ENCODE measurements at regions not wholly inside any gene's neighbourhood (a gene's known extent, or its start where the extent isn't known, plus 50 kb on each side); places are given as distances from the start of the nearest gene placed in this dataset.
A peak's percentile ranks its signal among the peaks of the same experiment; 100 is the strongest.
"Not testable (repeated sequence)": the region's sequence is repeated elsewhere in the genome, so short reads cannot be mapped to it uniquely, and the experiment has no call there.

DNA sequence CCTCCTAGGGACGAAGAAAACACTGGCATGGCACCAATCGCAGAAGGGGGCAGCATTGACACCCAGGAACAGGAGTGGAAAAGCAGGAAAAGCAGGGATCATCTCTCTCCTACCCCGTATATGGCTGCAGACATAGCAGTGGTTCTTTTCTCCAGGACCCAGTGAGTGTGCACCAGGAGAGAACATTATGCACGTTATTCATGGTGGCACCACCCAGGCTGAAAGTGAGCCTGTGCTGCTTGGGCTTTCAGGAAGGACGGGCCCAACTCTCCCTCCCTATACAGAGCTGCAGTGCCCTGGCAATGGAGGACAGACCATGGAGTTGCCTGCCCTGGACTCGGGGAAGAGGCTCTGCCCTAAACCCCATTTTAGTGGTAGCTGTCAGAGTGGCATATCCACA, 69.0 kb upstream of the FCGR1A start:
- CTCF ChIA-PET; H3F3A ChIP-seq (ENCODE audit: low read length, unreplicated experiment); POLR2A ChIA-PET (ENCODE audit: unreplicated experiment); H3K4me2 ChIP-seq (ENCODE audit: low read length); H3K4me1 ChIP-seq (ENCODE audit: insufficient read depth, low read length); H3K36me3 ChIP-seq (ENCODE audit: low read depth, low read length); BruUV-seq (replicated peaks); H3K9ac ChIP-seq (ENCODE audit: low read length); DNase-seq; H3K4me3 ChIP-seq (ENCODE audit: low read length); intact Hi-C loops (cut with micrococcal nuclease); H3K9me2 ChIP-seq (replicated peaks; ENCODE audit: low read length); H3K27ac ChIP-seq (ENCODE audit: low read length); H3K79me2 ChIP-seq (ENCODE audit: low read length); H3K9me3 ChIP-seq (ENCODE audit: low read length); H4K20me1 ChIP-seq (ENCODE audit: low read length); H2AFZ ChIP-seq (ENCODE audit: low read length); H3K27me3 ChIP-seq (ENCODE audit: low read length): not testable (repeated sequence)
- peak; percentile 35 for ATAC-seq

DNA sequence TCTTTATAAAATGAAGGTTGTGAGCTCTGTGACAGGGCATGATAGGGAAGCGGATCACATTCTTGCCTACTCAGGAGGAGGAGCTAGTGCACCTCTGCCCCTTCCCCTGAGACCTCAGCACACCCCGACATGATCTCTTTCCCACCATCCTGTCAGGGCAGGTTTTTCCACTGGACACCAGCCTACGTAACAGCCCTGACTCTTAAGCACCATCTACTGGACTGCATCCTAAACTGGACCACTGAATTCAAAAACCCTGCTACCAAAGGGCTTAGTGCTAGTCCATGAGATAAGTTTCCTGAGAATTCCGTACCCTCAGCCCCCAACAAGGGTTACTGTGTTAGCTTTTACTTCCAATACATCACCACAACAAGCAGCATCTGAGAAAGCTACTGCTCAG, 68.5 kb upstream of the FCGR1A start:
- H3K9me3 ChIP-seq (ENCODE audit: low read length); POLR2A ChIA-PET (ENCODE audit: unreplicated experiment); H3K36me3 ChIP-seq (ENCODE audit: low read depth, low read length); H3K9me2 ChIP-seq (replicated peaks; ENCODE audit: low read length); BruUV-seq (replicated peaks); DNase-seq; H3K9ac ChIP-seq (ENCODE audit: low read length); H4K20me1 ChIP-seq (ENCODE audit: low read length); H3K27ac ChIP-seq (ENCODE audit: low read length); H3K4me2 ChIP-seq (ENCODE audit: low read length); H3K79me2 ChIP-seq (ENCODE audit: low read length); CTCF ChIA-PET; H2AFZ ChIP-seq (ENCODE audit: low read length); H3K27me3 ChIP-seq (ENCODE audit: low read length); H3K4me1 ChIP-seq (ENCODE audit: insufficient read depth, low read length); intact Hi-C loops (cut with micrococcal nuclease); H3F3A ChIP-seq (ENCODE audit: low read length, unreplicated experiment); H3K4me3 ChIP-seq (ENCODE audit: low read length): not testable (repeated sequence)
- peak; percentile 85 for ATAC-seq

DNA sequence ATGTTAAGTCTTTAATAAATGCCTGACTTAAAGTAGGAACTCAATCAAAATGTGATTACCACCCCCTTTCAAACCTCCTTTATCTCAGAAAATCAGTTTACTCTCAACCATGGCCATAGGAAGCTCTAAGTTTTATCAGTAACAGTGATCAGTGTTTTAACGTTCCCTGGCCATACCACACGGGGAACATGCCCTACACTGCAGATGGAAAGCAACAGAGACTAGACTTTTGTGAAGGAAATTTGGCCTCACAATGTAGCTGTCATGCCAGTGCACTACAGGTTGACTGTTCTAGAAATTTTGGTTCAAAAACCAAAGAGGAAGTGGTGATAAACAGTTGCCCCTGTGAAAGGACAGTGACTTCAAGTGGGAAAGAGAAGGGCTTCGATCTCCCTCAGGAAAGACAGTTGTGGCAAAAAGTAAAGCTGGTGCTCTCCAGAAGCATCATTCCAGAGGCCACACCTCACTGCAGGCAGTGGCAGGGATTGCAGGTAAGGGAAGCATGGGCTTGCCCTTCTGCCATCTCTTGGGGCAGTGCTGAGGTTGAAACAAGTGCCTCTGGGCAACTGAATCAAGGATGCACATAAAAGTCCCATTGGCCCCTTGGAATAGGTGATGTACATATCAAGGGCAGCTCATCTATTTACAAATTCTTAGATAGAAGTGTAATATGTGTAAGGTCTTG, 57.7 kb upstream of the FCGR1A start:
- BruUV-seq (replicated peaks), result not testable (repeated sequence)

GRCh38 chr1:149726688-149727087, 55.8 kb upstream of the FCGR1A start:
- CTCF ChIA-PET; H3K9me2 ChIP-seq (replicated peaks; ENCODE audit: low read length); H3K4me2 ChIP-seq (ENCODE audit: low read length); BruUV-seq (replicated peaks); H3K36me3 ChIP-seq (ENCODE audit: low read depth, low read length); H3K27me3 ChIP-seq (ENCODE audit: low read length); H3K4me3 ChIP-seq (ENCODE audit: low read length); H3K9ac ChIP-seq (ENCODE audit: low read length); ATAC-seq; H2AFZ ChIP-seq (ENCODE audit: low read length); H3K79me2 ChIP-seq (ENCODE audit: low read length); H3K4me1 ChIP-seq (ENCODE audit: insufficient read depth, low read length); H3K27ac ChIP-seq (ENCODE audit: low read length); intact Hi-C loops (cut with micrococcal nuclease); POLR2A ChIA-PET (ENCODE audit: unreplicated experiment); H3K9me3 ChIP-seq (ENCODE audit: low read length); H4K20me1 ChIP-seq (ENCODE audit: low read length); H3F3A ChIP-seq (ENCODE audit: low read length, unreplicated experiment): not testable (repeated sequence)
- peak; percentile 0 for DNase-seq

More for the DNA sequence above, 57.7 kb upstream of the FCGR1A start:
- CTCF ChIA-PET; ATAC-seq; H3K4me2 ChIP-seq (ENCODE audit: low read length); H3K9me2 ChIP-seq (replicated peaks; ENCODE audit: low read length); H3K4me1 ChIP-seq (ENCODE audit: insufficient read depth, low read length); H4K20me1 ChIP-seq (ENCODE audit: low read length); H3F3A ChIP-seq (ENCODE audit: low read length, unreplicated experiment); H3K9ac ChIP-seq (ENCODE audit: low read length); POLR2A ChIA-PET (ENCODE audit: unreplicated experiment); H3K4me3 ChIP-seq (ENCODE audit: low read length); H3K27me3 ChIP-seq (ENCODE audit: low read length); DNase-seq; H3K36me3 ChIP-seq (ENCODE audit: low read depth, low read length); H3K27ac ChIP-seq (ENCODE audit: low read length); intact Hi-C loops (cut with micrococcal nuclease); H3K9me3 ChIP-seq (ENCODE audit: low read length); H2AFZ ChIP-seq (ENCODE audit: low read length); H3K79me2 ChIP-seq (ENCODE audit: low read length): not testable (repeated sequence)

GRCh38 chr1:149728598-149728997, 53.9 kb upstream of the FCGR1A start:
- H3K4me1 ChIP-seq (ENCODE audit: insufficient read depth, low read length); H3K79me2 ChIP-seq (ENCODE audit: low read length); H3K9ac ChIP-seq (ENCODE audit: low read length); H3K4me3 ChIP-seq (ENCODE audit: low read length); H2AFZ ChIP-seq (ENCODE audit: low read length); H3F3A ChIP-seq (ENCODE audit: low read length, unreplicated experiment); H3K36me3 ChIP-seq (ENCODE audit: low read depth, low read length); H3K9me2 ChIP-seq (replicated peaks; ENCODE audit: low read length); H3K27me3 ChIP-seq (ENCODE audit: low read length); DNase-seq; BruUV-seq (replicated peaks); POLR2A ChIA-PET (ENCODE audit: unreplicated experiment); intact Hi-C loops (cut with micrococcal nuclease); CTCF ChIA-PET; H3K27ac ChIP-seq (ENCODE audit: low read length); H3K9me3 ChIP-seq (ENCODE audit: low read length); H3K4me2 ChIP-seq (ENCODE audit: low read length); H4K20me1 ChIP-seq (ENCODE audit: low read length); ATAC-seq: not testable (repeated sequence)
